Activated naive CD4-positive, alpha-beta T cell treated with anti-CD3 and anti-CD28 coated beads, Interleukin-2, amount 50 U/mL, for 24 hours (primary cell): ENCODE measurements at regions not wholly inside any gene's neighbourhood (a gene's known extent, or its start where the extent isn't known, plus 50 kb on each side); places are given as distances from the start of the nearest gene placed in this dataset.

Source experiments
- H3K27ac Mint-ChIP-seq: one replicate; pipeline ENCODE4 v1.8.0; 2021; ENCODE audit warnings: mild to moderate bottlenecking, mixed read lengths
- H3K27me3 Mint-ChIP-seq: one replicate; pipeline ENCODE4 v1.8.0; 2021; ENCODE audit warnings: mixed read lengths
- H3K36me3 Mint-ChIP-seq: one replicate; pipeline ENCODE4 v1.8.0; 2021; ENCODE audit warnings: mixed read lengths
- H3K4me1 Mint-ChIP-seq: one replicate; pipeline ENCODE4 v1.8.0; 2021; ENCODE audit warnings: mixed read lengths
- H3K4me3 Mint-ChIP-seq: one replicate; pipeline ENCODE4 v1.8.0; 2021; ENCODE audit warnings: mild to moderate bottlenecking, mixed read lengths
- H3K9me3 Mint-ChIP-seq: one replicate; pipeline ENCODE4 v1.8.0; 2021; ENCODE audit warnings: mixed read lengths

- Mint-ChIP-seq H3K27me3 (peaks cover 13% of the 10 kb centered on the region), H3K36me3 (no peaks in the 10 kb centered on the region), H3K27ac (no peak overlapping the region), H3K9me3 (no peaks in the 10 kb centered on the region), H3K4me1 (no peaks in the 10 kb centered on the region), H3K4me3 (no peak overlapping the region)
Measured at GRCh38 chr6:148225871-148226270, 116.8 kb upstream of the SASH1 start.

GRCh38 chr6:148226284-148226683, 116.4 kb upstream of the SASH1 start:
- no peak overlapping the region for H3K4me3 Mint-ChIP-seq
- H3K36me3 Mint-ChIP-seq: no peaks in the 10 kb centered on the region
- H3K27me3 Mint-ChIP-seq: peaks cover 12% of the 10 kb centered on the region
- H3K4me1 Mint-ChIP-seq: no peaks in the 10 kb centered on the region
- no peaks in the 10 kb centered on the region for H3K9me3 Mint-ChIP-seq
- H3K27ac Mint-ChIP-seq: no peak overlapping the region

GRCh38 chr6:148231572-148231971, 111.1 kb upstream of the SASH1 start:
- no peaks in the 10 kb centered on the region for H3K36me3 Mint-ChIP-seq
- peaks cover 17% of the 10 kb centered on the region for H3K27me3 Mint-ChIP-seq
- no peak overlapping the region for H3K4me3 Mint-ChIP-seq
- H3K4me1 Mint-ChIP-seq: no peaks in the 10 kb centered on the region
- H3K27ac Mint-ChIP-seq: no peak overlapping the region
- no peaks in the 10 kb centered on the region for H3K9me3 Mint-ChIP-seq

GRCh38 chr6:148235446-148235845, 107.2 kb upstream of the SASH1 start:
- Mint-ChIP-seq H3K36me3 (no peaks in the 10 kb centered on the region), H3K4me1 (no peaks in the 10 kb centered on the region), H3K27ac (no peak overlapping the region), H3K4me3 (no peak overlapping the region), H3K27me3 (peaks cover 17% of the 10 kb centered on the region), H3K9me3 (no peaks in the 10 kb centered on the region)

- H3K4me3 Mint-ChIP-seq: no peak overlapping the region
- H3K9me3 Mint-ChIP-seq: no peaks in the 10 kb centered on the region
- H3K4me1 Mint-ChIP-seq: no peaks in the 10 kb centered on the region
- peaks cover 13% of the 10 kb centered on the region for H3K27me3 Mint-ChIP-seq
- no peak overlapping the region for H3K27ac Mint-ChIP-seq
- H3K36me3 Mint-ChIP-seq: no peaks in the 10 kb centered on the region
Measured at GRCh38 chr6:148238713-148239112, 103.9 kb upstream of the SASH1 start.

- Mint-ChIP-seq H3K4me1 (no peaks in the 10 kb centered on the region), H3K9me3 (no peaks in the 10 kb centered on the region), H3K27ac (no peak overlapping the region), H3K4me3 (no peak overlapping the region), H3K36me3 (no peaks in the 10 kb centered on the region), H3K27me3 (peaks cover 15% of the 10 kb centered on the region)
Measured at GRCh38 chr6:148239215-148239614, 103.4 kb upstream of the SASH1 start.

DNA sequence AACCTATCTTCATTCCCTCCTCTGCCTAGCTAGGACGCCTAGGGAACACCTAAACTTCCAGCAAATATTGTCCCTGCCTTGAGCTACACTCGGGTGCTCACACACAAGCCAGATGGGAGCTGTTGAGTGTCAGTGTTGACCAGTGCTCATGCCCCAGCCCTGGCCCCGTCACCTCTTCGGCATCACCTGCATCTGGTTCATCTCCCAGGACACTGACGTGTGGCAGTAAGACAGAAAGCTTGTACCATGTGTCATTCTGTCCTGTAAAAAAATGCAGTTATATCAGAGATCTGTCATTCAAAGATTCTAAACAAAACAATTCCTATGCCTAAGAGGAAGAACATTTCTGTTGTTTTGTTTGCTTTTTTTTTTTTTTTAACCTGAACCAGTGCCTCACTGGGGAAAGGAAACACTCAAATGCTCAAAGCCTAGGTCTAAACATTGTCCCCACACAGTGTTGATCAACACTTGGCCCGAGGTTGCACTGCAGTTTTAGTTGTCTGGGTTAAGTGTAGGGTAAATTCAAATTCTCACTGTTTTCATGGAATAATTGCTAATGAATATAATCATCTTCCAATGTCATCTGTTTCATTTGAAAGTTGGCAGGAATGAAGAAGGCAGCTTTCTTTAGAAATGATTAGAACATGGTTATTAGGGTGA, 102.7 kb upstream of the SASH1 start:
- Mint-ChIP-seq H3K27ac (no peak overlapping the region), H3K4me1 (no peaks in the 10 kb centered on the region), H3K9me3 (no peaks in the 10 kb centered on the region), H3K27me3 (peaks cover 13% of the 10 kb centered on the region), H3K36me3 (no peaks in the 10 kb centered on the region), H3K4me3 (no peak overlapping the region)

DNA sequence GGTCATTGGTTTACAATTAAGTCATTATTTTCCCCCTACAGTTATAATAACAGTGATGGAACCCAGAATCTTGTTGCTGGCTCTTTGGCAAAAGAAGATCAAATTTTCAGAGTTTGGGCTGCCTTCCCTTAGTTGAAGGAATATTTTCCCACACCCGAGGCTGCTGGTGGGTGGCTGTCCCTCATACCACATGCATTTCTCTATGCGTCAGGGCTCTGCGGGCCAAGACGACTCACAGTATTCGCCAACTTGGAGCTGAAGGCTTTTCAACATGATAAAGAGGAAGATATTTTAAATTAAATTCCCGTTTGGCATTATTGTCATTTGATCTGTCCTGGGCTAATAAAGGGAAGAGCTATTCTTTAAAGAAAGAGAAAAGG, 102.2 kb upstream of the SASH1 start:
- Mint-ChIP-seq H3K4me1 (no peaks in the 10 kb centered on the region), H3K27me3 (peaks cover 13% of the 10 kb centered on the region), H3K4me3 (no peak overlapping the region), H3K9me3 (no peaks in the 10 kb centered on the region), H3K36me3 (no peaks in the 10 kb centered on the region), H3K27ac (no peak overlapping the region)

DNA sequence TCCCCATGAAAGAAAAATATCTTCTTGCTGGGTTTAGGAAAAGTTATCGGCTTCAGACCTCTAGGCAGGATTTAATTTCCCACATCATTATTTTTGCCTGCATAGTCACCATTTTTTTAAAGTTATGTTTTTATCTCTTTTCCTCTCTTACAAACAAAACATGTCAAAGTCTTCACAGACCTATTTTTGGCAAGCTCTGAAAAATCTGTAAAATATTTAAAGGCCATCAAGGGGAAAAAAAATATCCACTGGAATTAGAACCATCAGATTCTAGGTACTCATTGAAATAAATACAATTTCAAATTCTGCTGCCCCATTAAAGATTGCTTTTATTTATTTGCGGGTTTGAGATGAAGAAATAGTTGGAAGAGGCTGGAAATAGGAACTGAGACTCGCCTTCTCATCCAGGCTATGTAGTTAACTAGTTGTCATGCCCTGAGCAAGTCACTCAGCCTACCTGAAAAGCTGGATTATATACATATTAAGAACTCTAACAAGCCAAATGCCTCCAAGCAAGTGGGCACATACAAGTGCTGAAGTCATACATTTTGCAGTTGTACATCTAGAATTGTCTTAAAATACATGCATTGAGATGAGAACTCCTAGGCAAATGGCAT, 101.7 kb upstream of the SASH1 start:
- Mint-ChIP-seq H3K9me3 (no peaks in the 10 kb centered on the region), H3K27me3 (peaks cover 11% of the 10 kb centered on the region), H3K4me3 (no peak overlapping the region), H3K27ac (no peak overlapping the region), H3K4me1 (no peaks in the 10 kb centered on the region), H3K36me3 (no peaks in the 10 kb centered on the region)

GRCh38 chr6:148242180-148242579, 100.5 kb upstream of the SASH1 start:
- H3K27ac Mint-ChIP-seq: no peak overlapping the region
- H3K9me3 Mint-ChIP-seq: no peaks in the 10 kb centered on the region
- no peak overlapping the region for H3K4me3 Mint-ChIP-seq
- H3K27me3 Mint-ChIP-seq: peaks cover 16% of the 10 kb centered on the region
- H3K36me3 Mint-ChIP-seq: no peaks in the 10 kb centered on the region
- no peaks in the 10 kb centered on the region for H3K4me1 Mint-ChIP-seq

DNA sequence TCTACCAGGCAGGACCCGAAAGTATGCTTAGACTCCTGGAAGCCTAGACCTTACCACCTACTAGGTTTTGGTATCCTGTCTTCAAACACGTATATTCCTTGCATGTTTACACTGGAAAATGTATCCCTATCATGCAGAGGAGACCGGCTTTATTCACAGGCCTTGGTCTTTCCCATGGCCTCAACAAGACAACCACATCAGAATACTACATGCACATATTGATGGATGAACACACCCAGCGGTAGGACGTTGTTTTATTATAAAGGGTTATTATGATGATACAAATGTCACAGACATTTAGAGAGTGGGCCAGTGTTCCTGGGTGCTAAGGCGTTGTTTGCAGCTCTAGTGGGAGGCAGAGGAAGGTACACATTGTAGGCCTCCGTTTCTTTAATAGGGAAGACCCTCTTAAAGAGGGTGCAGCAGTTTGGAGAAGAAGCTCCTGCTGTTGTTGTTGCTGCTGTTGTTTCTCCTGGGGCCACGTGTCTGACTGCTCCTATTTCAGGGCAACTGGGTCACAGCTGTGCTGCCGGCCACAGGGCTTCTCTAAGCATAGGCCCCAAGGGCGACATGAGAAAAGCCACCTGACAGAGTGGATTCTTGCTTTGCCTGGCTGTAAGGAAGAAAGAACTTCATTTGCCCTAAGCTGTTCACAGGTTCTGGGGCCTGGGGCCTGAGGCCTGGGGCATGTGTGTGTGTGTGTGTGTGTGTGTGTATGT, 98.3 kb upstream of the SASH1 start:
- Mint-ChIP-seq H3K27me3 (peaks cover 15% of the 10 kb centered on the region), H3K27ac (no peak overlapping the region), H3K4me3 (no peak overlapping the region), H3K36me3 (no peaks in the 10 kb centered on the region), H3K9me3 (no peaks in the 10 kb centered on the region), H3K4me1 (no peaks in the 10 kb centered on the region)

GRCh38 chr6:148247386-148248063, 95.1 kb upstream of the SASH1 start:
- Mint-ChIP-seq H3K27me3 (peaks cover 8% of the 10 kb centered on the region), H3K4me3 (no peak overlapping the region), H3K9me3 (no peaks in the 10 kb centered on the region), H3K27ac (no peak overlapping the region), H3K36me3 (no peaks in the 10 kb centered on the region), H3K4me1 (no peaks in the 10 kb centered on the region)

DNA sequence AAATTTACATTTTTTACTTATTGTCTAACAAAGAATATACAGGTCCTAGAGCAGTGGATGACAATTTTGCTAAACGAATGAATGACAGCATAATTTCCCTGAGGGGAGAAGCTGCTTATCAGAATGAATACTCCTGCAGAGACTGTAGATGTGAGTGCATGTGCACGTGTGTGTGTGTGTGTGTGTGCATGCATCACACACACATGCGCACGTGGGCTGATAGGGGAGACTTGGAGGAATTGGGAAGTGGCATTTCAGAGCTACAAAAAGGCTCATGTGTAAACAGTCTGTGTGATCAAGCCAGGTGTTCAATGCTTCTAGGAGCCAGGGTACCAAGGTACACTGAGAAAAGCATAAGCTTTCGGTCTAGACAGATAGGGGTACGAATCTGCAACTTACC, 93.5 kb upstream of the SASH1 start:
- no peak overlapping the region for H3K4me3 Mint-ChIP-seq
- H3K4me1 Mint-ChIP-seq: no peaks in the 10 kb centered on the region
- no peaks in the 10 kb centered on the region for H3K9me3 Mint-ChIP-seq
- peaks cover 6% of the 10 kb centered on the region for H3K27me3 Mint-ChIP-seq
- no peak overlapping the region for H3K27ac Mint-ChIP-seq
- H3K36me3 Mint-ChIP-seq: no peaks in the 10 kb centered on the region

DNA sequence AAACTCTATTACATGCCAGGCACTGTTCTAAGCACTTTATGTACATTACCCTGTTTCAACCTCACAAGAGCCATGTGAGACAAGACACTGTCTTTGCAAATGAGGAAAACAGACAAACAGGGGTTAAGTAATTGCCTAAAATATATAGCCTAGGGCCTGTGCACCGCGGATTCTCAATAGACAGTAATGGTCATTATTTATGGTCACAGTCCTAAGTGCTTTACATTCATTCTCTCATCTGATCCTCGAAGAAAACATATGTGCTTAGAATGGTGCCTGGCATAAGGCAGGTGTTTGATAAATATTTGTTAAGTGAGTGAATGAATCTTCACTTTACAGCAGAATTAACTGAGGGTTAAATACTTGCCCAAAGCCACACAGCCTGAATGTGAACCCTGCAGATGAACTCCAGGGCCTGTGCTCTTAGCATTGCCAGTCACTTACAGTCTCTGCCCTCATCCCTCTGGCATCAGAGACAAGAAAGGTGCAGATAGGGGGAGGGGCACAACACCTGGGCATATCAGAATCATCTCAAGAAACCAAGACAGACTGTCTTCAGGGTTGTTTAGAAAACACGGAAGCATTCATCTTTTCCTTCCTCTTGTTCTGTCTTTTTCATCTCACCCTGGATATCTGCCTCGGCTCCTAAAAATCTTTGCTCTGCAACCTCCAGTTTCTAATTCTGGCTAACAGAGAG, 92.8 kb upstream of the SASH1 start:
- Mint-ChIP-seq H3K36me3 (no peaks in the 10 kb centered on the region), H3K9me3 (no peaks in the 10 kb centered on the region), H3K4me1 (no peaks in the 10 kb centered on the region), H3K4me3 (no peak overlapping the region), H3K27ac (no peak overlapping the region), H3K27me3 (peaks cover 6% of the 10 kb centered on the region)

DNA sequence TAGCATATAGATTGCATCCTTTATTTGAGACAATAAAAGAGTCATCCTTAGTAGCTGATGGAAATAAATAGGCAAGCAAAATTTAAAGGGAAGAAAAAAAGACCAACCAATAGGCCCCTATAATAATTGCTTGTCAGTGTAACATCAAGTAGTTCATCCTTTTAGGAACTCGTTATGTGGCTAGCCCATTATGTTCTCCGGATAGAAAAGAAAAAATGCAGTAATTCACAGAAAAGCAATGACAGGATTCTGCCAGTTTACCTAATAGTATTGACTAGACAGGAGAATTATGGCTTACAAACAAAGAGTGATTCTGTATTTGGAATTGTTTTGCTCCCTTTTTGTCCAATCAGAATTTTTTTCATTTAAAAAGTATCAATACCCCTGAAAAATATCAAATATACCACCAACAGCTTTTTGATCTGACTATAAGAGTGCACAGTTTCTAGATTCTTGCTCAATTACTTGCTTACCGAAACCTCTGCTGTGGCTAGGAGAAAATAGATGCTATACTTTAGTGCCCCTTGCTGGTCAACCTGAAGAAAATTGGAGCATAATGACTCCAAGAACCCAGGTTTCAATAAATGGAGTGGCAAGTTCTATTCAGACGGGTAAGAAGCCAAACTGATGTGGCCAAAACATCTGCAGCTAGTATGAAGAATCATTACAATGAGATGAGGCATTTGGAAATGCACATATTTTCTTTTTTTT, 91.5 kb upstream of the SASH1 start:
- H3K27me3 Mint-ChIP-seq: peaks cover 4% of the 10 kb centered on the region
- H3K27ac Mint-ChIP-seq: no peak overlapping the region
- no peaks in the 10 kb centered on the region for H3K9me3 Mint-ChIP-seq
- no peak overlapping the region for H3K4me3 Mint-ChIP-seq
- H3K36me3 Mint-ChIP-seq: no peaks in the 10 kb centered on the region
- no peaks in the 10 kb centered on the region for H3K4me1 Mint-ChIP-seq
